Sigmoid colon (tissue), 4 donors: ENCODE measurements at regions not wholly inside any gene's neighbourhood (a gene's known extent, or its start where the extent isn't known, plus 50 kb on each side); places are given as distances from the start of the nearest gene placed in this dataset.

ENCODE experiments used
- EP300 ChIP-seq, 4 donors: sonication (generic); formaldehyde crosslinking; IDR thresholded peaks; one replicate each; pipeline ENCODE4 v1.6.1; 2017; ENCODE audit warnings: antibody characterized with exemption in 4 of 4
- POLR2A ChIP-seq, 2 donors: fragments of 450-650 bp; IDR thresholded peaks; one replicate each; pipeline ENCODE4 v1.6.1; 2016; ENCODE audit warnings: antibody characterized with exemption in 2 of 2, mild to moderate bottlenecking in 2 of 2, moderate library complexity in 2 of 2
- TF ChIP-seq, protein P1 (sequence below), 4 experiments: fragments of 450-650 bp in 3 of 4; fragments of 200-600 bp in 1 of 4; IDR thresholded peaks; one replicate each; pipeline ENCODE4 v1.5.1; 2016 to 2019; ENCODE audit warnings: antibody characterized with exemption in 4 of 4, mild to moderate bottlenecking in 3 of 4, moderate library complexity in 2 of 4

DNA sequence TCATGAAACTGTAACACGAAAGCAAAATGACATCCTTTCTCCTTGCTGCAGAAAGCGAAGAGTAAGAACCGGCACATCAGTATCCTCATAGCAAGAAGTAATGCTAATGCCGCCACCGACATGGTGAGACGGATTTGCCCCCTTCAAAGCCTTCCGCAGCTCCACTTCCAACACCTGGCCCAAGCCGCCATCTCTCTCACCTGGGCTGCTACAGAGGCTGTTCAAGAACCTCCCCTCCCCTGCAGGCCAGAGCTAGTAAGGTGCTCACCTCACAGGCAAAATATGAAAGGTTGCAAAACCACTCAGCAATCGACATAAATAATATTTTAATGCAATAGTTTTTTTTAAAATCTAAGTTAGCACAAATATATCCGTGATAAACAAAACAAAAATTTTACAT is 123.9 kb upstream of the FRMD4A start:
- TF ChIP-seq POLR2A (IDR thresholded peaks at IDR 0.05) (no peak), EP300 (IDR thresholded peaks at IDR 0.05) (no peak)
- TF ChIP-seq, protein P1, sequence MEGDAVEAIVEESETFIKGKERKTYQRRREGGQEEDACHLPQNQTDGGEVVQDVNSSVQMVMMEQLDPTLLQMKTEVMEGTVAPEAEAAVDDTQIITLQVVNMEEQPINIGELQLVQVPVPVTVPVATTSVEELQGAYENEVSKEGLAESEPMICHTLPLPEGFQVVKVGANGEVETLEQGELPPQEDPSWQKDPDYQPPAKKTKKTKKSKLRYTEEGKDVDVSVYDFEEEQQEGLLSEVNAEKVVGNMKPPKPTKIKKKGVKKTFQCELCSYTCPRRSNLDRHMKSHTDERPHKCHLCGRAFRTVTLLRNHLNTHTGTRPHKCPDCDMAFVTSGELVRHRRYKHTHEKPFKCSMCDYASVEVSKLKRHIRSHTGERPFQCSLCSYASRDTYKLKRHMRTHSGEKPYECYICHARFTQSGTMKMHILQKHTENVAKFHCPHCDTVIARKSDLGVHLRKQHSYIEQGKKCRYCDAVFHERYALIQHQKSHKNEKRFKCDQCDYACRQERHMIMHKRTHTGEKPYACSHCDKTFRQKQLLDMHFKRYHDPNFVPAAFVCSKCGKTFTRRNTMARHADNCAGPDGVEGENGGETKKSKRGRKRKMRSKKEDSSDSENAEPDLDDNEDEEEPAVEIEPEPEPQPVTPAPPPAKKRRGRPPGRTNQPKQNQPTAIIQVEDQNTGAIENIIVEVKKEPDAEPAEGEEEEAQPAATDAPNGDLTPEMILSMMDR (IDR thresholded peaks at IDR 0.05), result no peak
